ENCODE measurements at regions not wholly inside any gene's neighbourhood (a gene's known extent, or its start where the extent isn't known, plus 50 kb on each side); places are given as distances from the start of the nearest gene placed in this dataset.
A peak's percentile ranks its signal among the peaks of the same experiment; 100 is the strongest.
"Not testable (repeated sequence)": the region's sequence is repeated elsewhere in the genome, so short reads cannot be mapped to it uniquely, and the experiment has no call there.

- DNase-seq (ENCODE audit: low read depth) = no peak
Measured at GRCh38 chr10:128178302-128178958, 52.2 kb upstream of the MKI67 start.

GRCh38 chr10:128180843-128181242, 54.6 kb upstream of the MKI67 start:
- no peak for DNase-seq (ENCODE audit: low read depth)

- no peak for DNase-seq (ENCODE audit: low read depth)
Measured at GRCh38 chr10:128185627-128186026, 59.4 kb upstream of the MKI67 start.

GRCh38 chr10:128186959-128187787, 61.0 kb upstream of the MKI67 start:
- DNase-seq (ENCODE audit: low read depth) = no peak

- no peak for DNase-seq (ENCODE audit: low read depth)
Measured at GRCh38 chr10:128187788-128188185, 61.6 kb upstream of the MKI67 start.

- no peak for DNase-seq (ENCODE audit: low read depth)
Measured at GRCh38 chr10:128189176-128189575, 63.0 kb upstream of the MKI67 start.

- DNase-seq (ENCODE audit: low read depth) = no peak
Measured at GRCh38 chr10:128191847-128192246, 65.6 kb upstream of the MKI67 start.

- not testable (repeated sequence) for DNase-seq (ENCODE audit: low read depth)
Measured at GRCh38 chr10:128201826-128202225, 75.6 kb upstream of the MKI67 start.

GRCh38 chr10:128203028-128203427, 76.8 kb upstream of the MKI67 start:
- no peak for DNase-seq (ENCODE audit: low read depth)

GRCh38 chr10:128205591-128205990, 79.4 kb upstream of the MKI67 start:
- not testable (repeated sequence) for DNase-seq (ENCODE audit: low read depth)

GRCh38 chr10:128206676-128207075, 80.5 kb upstream of the MKI67 start:
- no peak for DNase-seq (ENCODE audit: low read depth)

GRCh38 chr10:128209862-128210214, 83.6 kb upstream of the MKI67 start:
- DNase-seq (ENCODE audit: low read depth) = no peak

GRCh38 chr10:128210215-128211063, 84.2 kb upstream of the MKI67 start:
- peak; percentile 68 for DNase-seq (ENCODE audit: low read depth)

GRCh38 chr10:128211064-128211504, 84.9 kb upstream of the MKI67 start:
- DNase-seq (ENCODE audit: low read depth) = no peak

- DNase-seq (ENCODE audit: low read depth) = peak; percentile 74
Measured at GRCh38 chr10:128211953-128212727, 85.9 kb upstream of the MKI67 start.

GRCh38 chr10:128213156-128213555, 86.9 kb upstream of the MKI67 start:
- DNase-seq (ENCODE audit: low read depth) = no peak

GRCh38 chr10:128215733-128216132, 89.5 kb upstream of the MKI67 start:
- no peak for DNase-seq (ENCODE audit: low read depth)

- no peak for DNase-seq (ENCODE audit: low read depth)
Measured at GRCh38 chr10:128217136-128217535, 90.9 kb upstream of the MKI67 start.

- no peak for DNase-seq (ENCODE audit: low read depth)
Measured at GRCh38 chr10:128218161-128218560, 91.9 kb upstream of the MKI67 start.

GRCh38 chr10:128219295-128219694, 93.1 kb upstream of the MKI67 start:
- DNase-seq (ENCODE audit: low read depth) = no peak

GRCh38 chr10:128220021-128220420, 93.8 kb upstream of the MKI67 start:
- no peak for DNase-seq (ENCODE audit: low read depth)

GRCh38 chr10:128221117-128221516, 94.9 kb upstream of the MKI67 start:
- no peak for DNase-seq (ENCODE audit: low read depth)

Measured in stimulated activated CD8-positive, alpha-beta memory T cell treated with anti-CD3 and anti-CD28 coated beads, Interleukin-15, amount 100 ng/mL, for 24 hours (primary cell).